Hepatocyte (in vitro differentiated cells): ENCODE measurements at regions not wholly inside any gene's neighbourhood (a gene's known extent, or its start where the extent isn't known, plus 50 kb on each side); places are given as distances from the start of the nearest gene placed in this dataset.

Source experiments
- EZH2 ChIP-seq: fragments of 200-600 bp; sonication (generic); IDR thresholded peaks from 2 replicates; pipeline ENCODE4 v1.6.1; 2016; ENCODE audit warnings: antibody characterized with exemption, mild to moderate bottlenecking, borderline replicate concordance
- EZH2phosphoT487 ChIP-seq: fragments of 200-600 bp; sonication (generic); IDR thresholded peaks from one replicate; pipeline ENCODE4 v1.6.1; 2018; ENCODE audit warnings: antibody characterized with exemption, mild to moderate bottlenecking, low read depth, moderate library complexity; ENCODE audit not compliant: unreplicated experiment, severe bottlenecking
- TF ChIP-seq, protein P1 (sequence below): fragments of 200-600 bp; sonication (generic); IDR thresholded peaks from 2 replicates; pipeline ENCODE4 v1.5.1; 2016; ENCODE audit warnings: antibody characterized with exemption, mild to moderate bottlenecking; ENCODE audit not compliant: poor library complexity

DNA sequence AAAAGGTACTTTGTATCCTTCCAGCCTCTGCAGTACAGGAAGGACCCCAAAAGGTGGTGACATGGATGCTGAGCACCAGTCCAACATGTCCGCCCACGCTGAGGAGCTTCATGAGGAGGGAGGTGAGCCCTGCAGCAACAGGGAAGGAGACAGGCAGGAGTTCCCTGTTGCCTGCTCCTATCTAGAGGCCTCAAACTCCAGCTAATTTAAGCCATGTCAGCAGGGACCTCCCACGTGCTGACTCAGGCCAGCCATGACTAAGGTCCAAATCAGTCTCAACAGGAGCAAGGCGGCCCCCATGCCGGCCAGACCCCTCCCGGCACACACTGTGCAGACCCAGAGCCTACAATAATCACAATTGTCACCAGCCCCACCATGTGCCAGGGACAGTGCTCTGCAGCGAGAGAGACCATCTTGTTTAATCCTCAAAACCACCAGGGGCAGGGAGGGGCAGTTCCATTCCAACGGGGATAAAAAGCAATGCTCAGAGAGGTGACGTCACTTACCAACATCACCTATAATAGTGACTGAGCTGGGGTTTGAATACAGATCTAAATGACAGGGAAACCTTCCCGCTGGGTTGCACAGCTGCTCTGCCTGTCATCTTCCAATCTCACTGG is 54.5 kb upstream of the GATA2 start:
- TF ChIP-seq, protein P1, sequence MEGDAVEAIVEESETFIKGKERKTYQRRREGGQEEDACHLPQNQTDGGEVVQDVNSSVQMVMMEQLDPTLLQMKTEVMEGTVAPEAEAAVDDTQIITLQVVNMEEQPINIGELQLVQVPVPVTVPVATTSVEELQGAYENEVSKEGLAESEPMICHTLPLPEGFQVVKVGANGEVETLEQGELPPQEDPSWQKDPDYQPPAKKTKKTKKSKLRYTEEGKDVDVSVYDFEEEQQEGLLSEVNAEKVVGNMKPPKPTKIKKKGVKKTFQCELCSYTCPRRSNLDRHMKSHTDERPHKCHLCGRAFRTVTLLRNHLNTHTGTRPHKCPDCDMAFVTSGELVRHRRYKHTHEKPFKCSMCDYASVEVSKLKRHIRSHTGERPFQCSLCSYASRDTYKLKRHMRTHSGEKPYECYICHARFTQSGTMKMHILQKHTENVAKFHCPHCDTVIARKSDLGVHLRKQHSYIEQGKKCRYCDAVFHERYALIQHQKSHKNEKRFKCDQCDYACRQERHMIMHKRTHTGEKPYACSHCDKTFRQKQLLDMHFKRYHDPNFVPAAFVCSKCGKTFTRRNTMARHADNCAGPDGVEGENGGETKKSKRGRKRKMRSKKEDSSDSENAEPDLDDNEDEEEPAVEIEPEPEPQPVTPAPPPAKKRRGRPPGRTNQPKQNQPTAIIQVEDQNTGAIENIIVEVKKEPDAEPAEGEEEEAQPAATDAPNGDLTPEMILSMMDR = no peak
- TF ChIP-seq EZH2 (no peak), EZH2phosphoT487 (no peak)
